ENCODE measurements at regions not wholly inside any gene's neighbourhood (a gene's known extent, or its start where the extent isn't known, plus 50 kb on each side); places are given as distances from the start of the nearest gene placed in this dataset.

DNA sequence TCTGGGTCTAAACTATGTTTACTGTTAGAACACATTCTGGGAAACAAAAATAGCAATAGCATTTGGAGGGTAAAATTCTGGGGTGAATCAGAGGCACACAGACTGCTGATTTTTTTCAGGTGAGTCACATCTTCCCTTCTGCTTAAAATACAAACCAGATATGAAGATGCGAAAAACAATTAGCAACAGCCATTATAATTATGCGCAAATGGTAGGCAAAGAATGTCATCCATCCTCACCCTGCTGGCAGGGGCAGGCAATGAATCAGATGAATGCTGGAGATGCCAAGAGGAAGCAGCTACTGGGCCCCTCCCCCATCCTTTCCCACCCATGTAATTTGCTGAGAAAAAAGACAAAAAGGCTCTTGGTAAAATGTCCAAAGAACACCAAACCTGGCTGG is 282.9 kb downstream of the KLF5 start:
- H3K27me3 ChIP-seq (ENCODE audit: insufficient read depth, low read depth, low read length): no peaks in the 10 kb centered on the region
- no peak overlapping the region for H2AFZ ChIP-seq (ENCODE audit: low read depth, low read length)
- no peaks in the 10 kb centered on the region for H4K20me1 ChIP-seq (ENCODE audit: insufficient read depth)
- no peak overlapping the region for H3K27ac ChIP-seq (ENCODE audit: low read length)
- H3K9me3 ChIP-seq (ENCODE audit: low read length): no peaks in the 10 kb centered on the region
- no peak overlapping the region for H3K4me3 ChIP-seq (ENCODE audit: low read length)
- no peaks in the 10 kb centered on the region for H3K9me2 ChIP-seq (ENCODE audit: insufficient read depth, low read length)
- TF ChIP-seq EZH2 (IDR thresholded peaks at IDR 0.05; ENCODE audit: borderline replicate concordance, insufficient read depth, low read length, poor library complexity, severe bottlenecking): no peak
- TF ChIP-seq POLR2AphosphoS5 (IDR thresholded peaks at IDR 0.05): no peak
- TF ChIP-seq, protein P1, sequence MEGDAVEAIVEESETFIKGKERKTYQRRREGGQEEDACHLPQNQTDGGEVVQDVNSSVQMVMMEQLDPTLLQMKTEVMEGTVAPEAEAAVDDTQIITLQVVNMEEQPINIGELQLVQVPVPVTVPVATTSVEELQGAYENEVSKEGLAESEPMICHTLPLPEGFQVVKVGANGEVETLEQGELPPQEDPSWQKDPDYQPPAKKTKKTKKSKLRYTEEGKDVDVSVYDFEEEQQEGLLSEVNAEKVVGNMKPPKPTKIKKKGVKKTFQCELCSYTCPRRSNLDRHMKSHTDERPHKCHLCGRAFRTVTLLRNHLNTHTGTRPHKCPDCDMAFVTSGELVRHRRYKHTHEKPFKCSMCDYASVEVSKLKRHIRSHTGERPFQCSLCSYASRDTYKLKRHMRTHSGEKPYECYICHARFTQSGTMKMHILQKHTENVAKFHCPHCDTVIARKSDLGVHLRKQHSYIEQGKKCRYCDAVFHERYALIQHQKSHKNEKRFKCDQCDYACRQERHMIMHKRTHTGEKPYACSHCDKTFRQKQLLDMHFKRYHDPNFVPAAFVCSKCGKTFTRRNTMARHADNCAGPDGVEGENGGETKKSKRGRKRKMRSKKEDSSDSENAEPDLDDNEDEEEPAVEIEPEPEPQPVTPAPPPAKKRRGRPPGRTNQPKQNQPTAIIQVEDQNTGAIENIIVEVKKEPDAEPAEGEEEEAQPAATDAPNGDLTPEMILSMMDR (IDR thresholded peaks at IDR 0.05; ENCODE audit: poor library complexity, severe bottlenecking): no peak
- no peak for TF ChIP-seq SMC3 (conservative IDR thresholded peaks at IDR 0.05; ENCODE audit: poor library complexity)
- TF ChIP-seq RAD21 (conservative IDR thresholded peaks at IDR 0.05): no peak
- no peak for TF ChIP-seq TAF1 (IDR thresholded peaks at IDR 0.05; ENCODE audit: low read depth)
- no peak for TF ChIP-seq EP300 (conservative IDR thresholded peaks at IDR 0.05; ENCODE audit: poor library complexity, severe bottlenecking)
- no peak for TF ChIP-seq MXI1 (conservative IDR thresholded peaks at IDR 0.05; ENCODE audit: poor library complexity, severe bottlenecking)
- TF ChIP-seq, protein P2, sequence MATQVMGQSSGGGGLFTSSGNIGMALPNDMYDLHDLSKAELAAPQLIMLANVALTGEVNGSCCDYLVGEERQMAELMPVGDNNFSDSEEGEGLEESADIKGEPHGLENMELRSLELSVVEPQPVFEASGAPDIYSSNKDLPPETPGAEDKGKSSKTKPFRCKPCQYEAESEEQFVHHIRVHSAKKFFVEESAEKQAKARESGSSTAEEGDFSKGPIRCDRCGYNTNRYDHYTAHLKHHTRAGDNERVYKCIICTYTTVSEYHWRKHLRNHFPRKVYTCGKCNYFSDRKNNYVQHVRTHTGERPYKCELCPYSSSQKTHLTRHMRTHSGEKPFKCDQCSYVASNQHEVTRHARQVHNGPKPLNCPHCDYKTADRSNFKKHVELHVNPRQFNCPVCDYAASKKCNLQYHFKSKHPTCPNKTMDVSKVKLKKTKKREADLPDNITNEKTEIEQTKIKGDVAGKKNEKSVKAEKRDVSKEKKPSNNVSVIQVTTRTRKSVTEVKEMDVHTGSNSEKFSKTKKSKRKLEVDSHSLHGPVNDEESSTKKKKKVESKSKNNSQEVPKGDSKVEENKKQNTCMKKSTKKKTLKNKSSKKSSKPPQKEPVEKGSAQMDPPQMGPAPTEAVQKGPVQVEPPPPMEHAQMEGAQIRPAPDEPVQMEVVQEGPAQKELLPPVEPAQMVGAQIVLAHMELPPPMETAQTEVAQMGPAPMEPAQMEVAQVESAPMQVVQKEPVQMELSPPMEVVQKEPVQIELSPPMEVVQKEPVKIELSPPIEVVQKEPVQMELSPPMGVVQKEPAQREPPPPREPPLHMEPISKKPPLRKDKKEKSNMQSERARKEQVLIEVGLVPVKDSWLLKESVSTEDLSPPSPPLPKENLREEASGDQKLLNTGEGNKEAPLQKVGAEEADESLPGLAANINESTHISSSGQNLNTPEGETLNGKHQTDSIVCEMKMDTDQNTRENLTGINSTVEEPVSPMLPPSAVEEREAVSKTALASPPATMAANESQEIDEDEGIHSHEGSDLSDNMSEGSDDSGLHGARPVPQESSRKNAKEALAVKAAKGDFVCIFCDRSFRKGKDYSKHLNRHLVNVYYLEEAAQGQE (IDR thresholded peaks at IDR 0.05; ENCODE audit: borderline replicate concordance): no peak
- no peaks in the 10 kb centered on the region for H3K36me3 ChIP-seq (ENCODE audit: insufficient read depth, low read length)
- H3K4me2 ChIP-seq (ENCODE audit: low read length): no peak overlapping the region
- no peaks in the 10 kb centered on the region for H3F3A ChIP-seq (ENCODE audit: insufficient read depth, low read length, poor library complexity, severe bottlenecking)
- H3K9ac ChIP-seq (ENCODE audit: low read length): no peak overlapping the region
- H3K79me2 ChIP-seq (replicated peaks; ENCODE audit: insufficient read depth, low read length): no peaks in the 10 kb centered on the region

DNA sequence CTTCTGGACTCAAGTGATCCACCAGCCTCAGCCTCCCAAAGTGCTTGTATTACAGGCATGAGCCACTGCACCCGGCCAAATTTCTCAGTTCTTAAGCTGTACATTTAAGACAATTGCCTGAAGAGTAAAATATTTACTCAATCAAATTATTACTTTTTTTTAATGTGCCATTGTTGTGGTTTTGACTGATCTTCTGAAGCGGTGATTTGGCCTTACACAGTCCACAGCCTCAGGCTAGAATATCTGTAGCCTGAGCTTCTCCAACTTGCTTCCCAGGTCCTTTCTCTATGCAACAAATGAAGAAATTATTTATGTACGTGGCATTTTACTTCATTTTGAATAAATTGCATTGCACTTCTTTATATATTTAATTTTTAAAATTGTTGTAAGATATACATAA is 281.3 kb downstream of the KLF5 start:
- H3K27ac ChIP-seq (ENCODE audit: low read length): no peak overlapping the region
- H3K9ac ChIP-seq (ENCODE audit: low read length): no peak overlapping the region
- H3K27me3 ChIP-seq (ENCODE audit: insufficient read depth, low read depth, low read length): no peaks in the 10 kb centered on the region
- TF ChIP-seq MXI1 (conservative IDR thresholded peaks at IDR 0.05; ENCODE audit: poor library complexity, severe bottlenecking): no peak
- TF ChIP-seq EZH2 (IDR thresholded peaks at IDR 0.05; ENCODE audit: borderline replicate concordance, insufficient read depth, low read length, poor library complexity, severe bottlenecking): no peak
- TF ChIP-seq SMC3 (conservative IDR thresholded peaks at IDR 0.05; ENCODE audit: poor library complexity): no peak
- TF ChIP-seq, protein P2 (IDR thresholded peaks at IDR 0.05; ENCODE audit: borderline replicate concordance): no peak
- TF ChIP-seq RAD21 (conservative IDR thresholded peaks at IDR 0.05): no peak
- no peak for TF ChIP-seq EP300 (conservative IDR thresholded peaks at IDR 0.05; ENCODE audit: poor library complexity, severe bottlenecking)
- TF ChIP-seq, protein P1 (IDR thresholded peaks at IDR 0.05; ENCODE audit: poor library complexity, severe bottlenecking): no peak
- TF ChIP-seq POLR2AphosphoS5 (IDR thresholded peaks at IDR 0.05): no peak
- no peak for TF ChIP-seq TAF1 (IDR thresholded peaks at IDR 0.05; ENCODE audit: low read depth)
- H3K9me3 ChIP-seq (ENCODE audit: low read length): no peaks in the 10 kb centered on the region
- no peaks in the 10 kb centered on the region for H4K20me1 ChIP-seq (ENCODE audit: insufficient read depth)
- H3K79me2 ChIP-seq (replicated peaks; ENCODE audit: insufficient read depth, low read length): no peaks in the 10 kb centered on the region
- H3K4me3 ChIP-seq (ENCODE audit: low read length): no peak overlapping the region
- H3K9me2 ChIP-seq (ENCODE audit: insufficient read depth, low read length): no peaks in the 10 kb centered on the region
- no peaks in the 10 kb centered on the region for H3K36me3 ChIP-seq (ENCODE audit: insufficient read depth, low read length)
- H2AFZ ChIP-seq (ENCODE audit: low read depth, low read length): no peak overlapping the region
- no peak overlapping the region for H3K4me2 ChIP-seq (ENCODE audit: low read length)
- H3F3A ChIP-seq (ENCODE audit: insufficient read depth, low read length, poor library complexity, severe bottlenecking): no peaks in the 10 kb centered on the region

All from neural cell (in vitro differentiated cells).